ENCODE measurements at regions not wholly inside any gene's neighbourhood (a gene's known extent, or its start where the extent isn't known, plus 50 kb on each side); places are given as distances from the start of the nearest gene placed in this dataset.
"Not testable (repeated sequence)": the region's sequence is repeated elsewhere in the genome, so short reads cannot be mapped to it uniquely, and the experiment has no call there.

- not testable (repeated sequence) for DNase-seq
Measured at GRCh38 chr2:156254637-156255067, 77.9 kb downstream of the NR4A2 start.

- no peak for DNase-seq
Measured at GRCh38 chr2:156253765-156254164, 78.8 kb downstream of the NR4A2 start.

- no peak for DNase-seq
Measured at GRCh38 chr2:156242874-156243273, 89.6 kb downstream of the NR4A2 start.

- DNase-seq, result no peak
Measured at GRCh38 chr2:156237558-156237957, 95.0 kb downstream of the NR4A2 start.

- DNase-seq, result no peak
Measured at GRCh38 chr2:156229724-156230362, 102.7 kb downstream of the NR4A2 start.

DNA sequence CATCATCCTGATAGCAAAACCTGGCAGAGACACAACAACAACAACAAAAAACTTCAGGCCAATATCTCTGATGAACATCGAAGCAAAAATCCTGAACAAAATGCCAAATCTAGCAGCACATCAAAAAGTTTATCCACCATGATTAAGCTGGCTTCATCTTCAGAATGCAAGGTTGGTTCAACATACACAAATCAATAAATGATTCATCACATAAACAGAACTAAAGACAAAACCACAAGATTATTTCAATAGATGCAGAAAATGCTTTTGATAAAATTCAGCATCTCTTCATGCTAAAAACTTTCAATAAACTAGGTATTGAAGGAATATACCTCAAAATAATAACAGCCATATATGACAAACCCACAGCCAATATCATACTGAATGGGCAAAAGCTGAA lies 109.2 kb downstream of the NR4A2 start:
- DNase-seq, result not testable (repeated sequence)

GRCh38 chr2:156221703-156222102 lies 110.8 kb downstream of the NR4A2 start:
- no peak for DNase-seq

- no peak for DNase-seq
Measured at GRCh38 chr2:156219491-156220100, 112.9 kb downstream of the NR4A2 start.

DNA sequence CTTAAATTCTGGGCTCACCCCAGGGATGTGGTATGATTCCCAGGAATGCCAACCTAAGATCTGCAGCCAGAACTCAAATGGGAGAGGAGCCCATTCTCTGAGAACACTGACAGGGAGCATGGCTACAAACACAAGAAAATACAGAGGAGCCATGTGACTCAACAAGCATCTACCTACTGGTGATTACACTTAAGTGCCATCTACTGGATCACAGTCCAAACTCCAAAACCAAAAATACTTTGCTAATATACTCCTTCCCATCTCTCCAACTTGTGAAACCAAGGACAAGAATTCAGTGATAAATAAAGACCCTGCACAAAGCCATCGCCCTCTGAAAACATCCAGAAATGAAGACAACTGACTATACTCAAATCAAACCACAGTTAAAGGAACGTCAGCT lies 116.9 kb downstream of the NR4A2 start:
- no peak for DNase-seq

DNA sequence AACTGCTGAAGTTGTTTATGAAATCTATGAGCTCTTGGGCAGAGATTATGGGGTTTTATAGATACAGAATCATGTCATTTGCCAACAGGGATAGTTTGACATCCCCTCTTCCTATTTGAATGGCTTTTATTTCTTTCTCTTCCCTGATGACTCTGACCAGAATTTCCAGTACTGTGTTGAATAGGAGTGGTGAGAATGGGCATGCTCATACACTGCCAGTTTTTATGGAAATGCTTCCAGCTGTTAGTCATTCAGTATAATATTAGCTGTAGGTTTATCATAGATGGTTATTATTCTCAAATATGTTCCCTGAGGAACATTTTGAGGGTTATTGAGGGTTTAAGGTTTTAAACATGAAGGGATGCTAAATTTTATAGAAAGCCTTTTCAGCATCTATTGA lies 121.2 kb downstream of the NR4A2 start:
- DNase-seq, result no peak

- no peak for DNase-seq
Measured at GRCh38 chr2:156206355-156206754, 126.2 kb downstream of the NR4A2 start.

GRCh38 chr2:156199588-156199987 lies 132.9 kb downstream of the NR4A2 start:
- DNase-seq, result no peak

DNA sequence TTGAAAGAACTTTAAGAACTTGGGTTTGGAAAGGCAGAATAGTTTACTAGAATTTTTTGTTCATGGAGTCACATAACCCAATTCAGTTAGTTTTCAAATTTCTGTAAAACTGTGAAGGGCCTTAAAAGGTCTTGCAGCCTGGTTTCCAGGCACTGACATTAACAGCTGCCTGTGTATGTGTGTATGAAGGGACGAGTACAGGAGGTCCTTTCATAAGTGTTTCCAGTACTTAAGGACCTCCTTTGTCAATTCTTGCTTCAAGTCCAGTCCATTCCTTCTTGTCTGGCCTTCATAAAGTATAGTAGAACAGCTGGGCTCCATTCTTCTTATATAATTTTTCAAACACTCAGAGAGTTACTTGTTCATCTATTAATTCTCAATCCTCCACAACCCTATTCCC lies 136.5 kb downstream of the NR4A2 start:
- DNase-seq, result no peak

DNA sequence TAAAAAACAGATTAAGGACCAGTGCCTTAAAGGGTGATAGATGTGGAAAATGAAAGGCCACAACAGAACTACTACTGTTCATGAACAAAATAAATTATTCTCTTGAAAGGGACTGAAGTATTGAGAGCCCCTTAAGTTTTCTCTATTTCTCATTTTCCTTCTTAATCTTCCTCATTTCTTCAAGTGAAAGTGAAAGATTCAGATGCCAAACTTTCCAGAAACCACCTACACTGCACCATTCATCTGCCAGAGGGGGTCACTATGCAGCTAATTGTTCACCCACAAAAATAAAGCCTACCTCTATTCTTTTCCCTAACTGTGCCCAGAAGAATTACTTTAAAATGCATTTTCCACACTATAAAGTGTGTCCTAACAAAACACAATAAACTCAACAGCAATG lies 140.1 kb downstream of the NR4A2 start:
- DNase-seq, result no peak

- DNase-seq, result no peak
Measured at GRCh38 chr2:156191527-156191926, 141.0 kb downstream of the NR4A2 start.

GRCh38 chr2:156190517-156190916 lies 142.0 kb downstream of the NR4A2 start:
- no peak for DNase-seq

- DNase-seq, result no peak
Measured at GRCh38 chr2:156189584-156189983, 142.9 kb downstream of the NR4A2 start.

DNA sequence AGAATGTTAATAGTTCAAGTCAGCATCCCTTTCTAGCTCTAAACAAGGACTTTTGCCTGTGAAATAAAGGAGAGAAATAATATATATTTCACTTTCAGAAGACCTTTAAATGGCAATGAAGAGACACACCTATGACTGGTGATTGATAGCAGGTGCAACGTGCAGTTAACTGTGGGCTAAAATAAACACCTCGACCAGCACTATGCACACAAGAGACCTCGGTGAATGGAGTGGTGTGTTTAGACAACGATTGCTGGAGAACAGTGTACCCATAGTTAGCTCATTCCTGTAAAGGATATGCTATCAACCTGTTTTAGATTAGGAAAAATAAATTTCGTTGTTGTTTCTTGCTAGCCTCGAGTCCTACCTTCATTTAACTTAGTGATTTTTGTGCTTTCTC lies 143.4 kb downstream of the NR4A2 start:
- DNase-seq, result no peak

DNA sequence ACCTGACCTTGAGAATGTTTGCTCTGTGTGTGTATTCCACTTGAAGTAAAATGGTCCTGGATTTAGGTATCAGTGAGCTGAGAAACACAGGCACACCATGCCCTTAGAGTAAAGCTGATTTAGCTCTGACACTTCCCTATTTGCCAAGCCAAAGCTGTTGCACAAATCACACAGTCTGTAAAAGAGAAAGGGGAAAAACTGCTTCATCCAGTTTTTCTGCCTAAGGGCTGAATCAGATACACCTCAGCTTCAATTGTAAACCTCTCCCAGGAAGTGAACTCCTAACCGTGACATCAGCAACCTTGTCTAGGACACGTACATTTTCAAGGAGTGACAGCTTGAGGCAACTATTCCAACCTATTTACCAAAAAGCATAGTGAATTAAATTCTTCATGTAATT lies 150.4 kb downstream of the NR4A2 start:
- DNase-seq, result no peak

GRCh38 chr2:156181208-156181607 lies 151.3 kb downstream of the NR4A2 start:
- no peak for DNase-seq

DNA sequence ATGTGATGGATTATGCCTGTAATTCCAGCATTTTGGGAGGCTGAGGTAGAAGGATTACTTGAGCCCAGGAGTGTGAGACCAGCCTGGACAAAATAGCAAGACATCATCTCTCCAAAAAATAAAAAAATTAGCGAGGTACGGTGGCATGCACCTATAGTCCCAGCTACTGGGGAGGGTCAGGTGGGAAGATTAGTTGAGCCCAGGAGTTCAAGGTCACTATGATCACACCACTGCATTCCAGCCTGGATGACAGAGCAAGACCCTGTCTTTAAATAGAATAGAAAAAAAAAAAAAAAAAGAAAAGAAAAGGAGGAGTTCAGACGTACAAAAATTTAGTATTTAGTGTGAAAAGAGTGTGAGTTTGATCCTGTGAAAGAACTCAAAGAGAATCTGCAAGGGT lies 154.9 kb downstream of the NR4A2 start:
- DNase-seq, result no peak

- DNase-seq, result no peak
Measured at GRCh38 chr2:156175946-156176345, 156.6 kb downstream of the NR4A2 start.

- DNase-seq, result no peak
Measured at GRCh38 chr2:156170929-156171328, 161.6 kb downstream of the NR4A2 start.

DNA sequence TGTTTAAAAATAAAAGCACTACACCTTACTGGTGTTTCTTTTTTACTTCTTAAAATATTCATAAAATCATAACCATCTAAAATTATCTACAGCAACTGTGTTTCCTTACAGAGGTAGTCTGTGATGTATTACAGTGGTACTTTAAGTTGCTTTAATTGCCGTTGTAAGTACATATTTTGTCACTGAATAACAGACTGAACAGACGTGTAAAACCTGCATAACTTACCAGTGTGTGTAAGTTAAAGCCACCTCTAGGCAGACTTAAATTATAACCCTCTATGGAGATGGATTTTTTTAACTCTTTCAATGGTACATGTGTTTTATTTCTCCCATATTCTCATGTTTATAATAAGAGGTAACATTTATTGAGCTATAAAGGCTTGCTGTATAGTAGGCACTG lies 166.8 kb downstream of the NR4A2 start:
- DNase-seq, result no peak

- no peak for DNase-seq
Measured at GRCh38 chr2:156164091-156164720, 168.3 kb downstream of the NR4A2 start.
